Hepatocyte (in vitro differentiated cells): ENCODE measurements at regions not wholly inside any gene's neighbourhood (a gene's known extent, or its start where the extent isn't known, plus 50 kb on each side); places are given as distances from the start of the nearest gene placed in this dataset.

Source experiments
- EZH2 ChIP-seq: fragments of 200-600 bp; sonication (generic); IDR thresholded peaks from 2 replicates; pipeline ENCODE4 v1.6.1; 2016; ENCODE audit warnings: antibody characterized with exemption, mild to moderate bottlenecking, borderline replicate concordance
- EZH2phosphoT487 ChIP-seq: fragments of 200-600 bp; sonication (generic); IDR thresholded peaks from one replicate; pipeline ENCODE4 v1.6.1; 2018; ENCODE audit warnings: antibody characterized with exemption, mild to moderate bottlenecking, low read depth, moderate library complexity; ENCODE audit not compliant: unreplicated experiment, severe bottlenecking
- TF ChIP-seq, protein P1 (sequence below): fragments of 200-600 bp; sonication (generic); IDR thresholded peaks from 2 replicates; pipeline ENCODE4 v1.5.1; 2016; ENCODE audit warnings: antibody characterized with exemption, mild to moderate bottlenecking; ENCODE audit not compliant: poor library complexity

DNA sequence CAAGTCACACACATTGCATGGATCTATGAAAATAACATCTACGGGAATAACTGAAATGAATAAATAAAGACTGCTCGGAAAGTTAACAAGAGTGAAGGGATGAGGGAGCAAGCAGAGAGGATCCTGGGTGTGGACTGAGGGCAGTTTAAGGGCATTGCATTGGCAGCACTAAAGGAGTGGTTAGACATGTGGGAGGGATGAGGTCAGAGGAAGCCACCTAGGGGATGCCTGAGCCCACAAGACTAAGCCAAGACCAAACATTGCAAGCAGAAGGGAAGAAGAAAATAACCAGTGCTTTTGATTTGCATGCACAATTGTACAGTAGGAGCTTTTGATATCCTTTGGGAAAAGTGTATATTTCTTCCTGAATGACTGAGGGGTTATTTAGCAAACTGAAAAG lies 106.1 kb downstream of the MSL3 start:
- TF ChIP-seq, protein P1, sequence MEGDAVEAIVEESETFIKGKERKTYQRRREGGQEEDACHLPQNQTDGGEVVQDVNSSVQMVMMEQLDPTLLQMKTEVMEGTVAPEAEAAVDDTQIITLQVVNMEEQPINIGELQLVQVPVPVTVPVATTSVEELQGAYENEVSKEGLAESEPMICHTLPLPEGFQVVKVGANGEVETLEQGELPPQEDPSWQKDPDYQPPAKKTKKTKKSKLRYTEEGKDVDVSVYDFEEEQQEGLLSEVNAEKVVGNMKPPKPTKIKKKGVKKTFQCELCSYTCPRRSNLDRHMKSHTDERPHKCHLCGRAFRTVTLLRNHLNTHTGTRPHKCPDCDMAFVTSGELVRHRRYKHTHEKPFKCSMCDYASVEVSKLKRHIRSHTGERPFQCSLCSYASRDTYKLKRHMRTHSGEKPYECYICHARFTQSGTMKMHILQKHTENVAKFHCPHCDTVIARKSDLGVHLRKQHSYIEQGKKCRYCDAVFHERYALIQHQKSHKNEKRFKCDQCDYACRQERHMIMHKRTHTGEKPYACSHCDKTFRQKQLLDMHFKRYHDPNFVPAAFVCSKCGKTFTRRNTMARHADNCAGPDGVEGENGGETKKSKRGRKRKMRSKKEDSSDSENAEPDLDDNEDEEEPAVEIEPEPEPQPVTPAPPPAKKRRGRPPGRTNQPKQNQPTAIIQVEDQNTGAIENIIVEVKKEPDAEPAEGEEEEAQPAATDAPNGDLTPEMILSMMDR = no peak
- TF ChIP-seq EZH2 (no peak), EZH2phosphoT487 (no peak)
